A673 (cell line): ENCODE measurements at regions not wholly inside any gene's neighbourhood (a gene's known extent, or its start where the extent isn't known, plus 50 kb on each side); places are given as distances from the start of the nearest gene placed in this dataset.
A peak's percentile ranks its signal among the peaks of the same experiment; 100 is the strongest.

ENCODE experiments used
- BruUV-seq: library from RNA; stranded (reverse); fragments of 400-500 nt; replicated peaks from 2 replicates; lab custom pipeline; 2021; lab: Mats Ljungman, UMichigan
- CTCF ChIA-PET: fragments of 300-600 bp; sonication (Branson Sonifier 250); formaldehyde crosslinking; loops from one replicate; lab custom pipeline; 2022; ENCODE audit warnings: antibody characterized with exemption; lab: Charles Lee
- POLR2A ChIA-PET: fragments of 300-600 bp; sonication (Branson Sonifier 250); formaldehyde crosslinking; loops from one replicate; lab custom pipeline; 2022; ENCODE audit warnings: antibody characterized with exemption; ENCODE audit not compliant: low non-redundant PET; lab: Charles Lee
- DNase-seq: peaks from one replicate; pipeline ENCODE4 v3.0.0-alpha.2; 2015; ENCODE audit warnings: low spot score
- H3K27ac ChIP-seq: fragments of 200-600 bp; sonication (generic); 2 replicates; pipeline ENCODE4 v1.5.1; 2016; ENCODE audit warnings: mixed run types, low read depth, mild to moderate bottlenecking, mixed read lengths, antibody characterized with exemption, low read length; ENCODE audit not compliant: poor library complexity, severe bottlenecking
- H3K27me3 ChIP-seq: fragments of 200-600 bp; sonication (generic); replicated peaks from 2 replicates; pipeline ENCODE4 v1.6.1; 2017; ENCODE audit warnings: mixed run types, low read depth, mild to moderate bottlenecking, mixed read lengths, antibody characterized with exemption, low read length; ENCODE audit not compliant: insufficient read depth, poor library complexity
- H3K36me3 ChIP-seq: fragments of 200-600 bp; sonication (generic); 2 replicates; pipeline ENCODE4 v1.6.1; 2016; ENCODE audit warnings: mixed run types, mild to moderate bottlenecking, mixed read lengths, antibody characterized with exemption, low read length; ENCODE audit not compliant: insufficient read depth, poor library complexity, severe bottlenecking
- H3K4me1 ChIP-seq: fragments of 200-600 bp; sonication (generic); 2 replicates; pipeline ENCODE4 v1.6.1; 2017; ENCODE audit warnings: mixed run types, mild to moderate bottlenecking, mixed read lengths, antibody characterized with exemption, low read length; ENCODE audit not compliant: insufficient read depth, poor library complexity, severe bottlenecking
- H3K4me3 ChIP-seq: fragments of 200-600 bp; sonication (generic); 2 replicates; pipeline ENCODE4 v1.5.1; 2016; ENCODE audit warnings: low read depth, mixed run types, mild to moderate bottlenecking, mixed read lengths, low read length; ENCODE audit not compliant: poor library complexity, severe bottlenecking
- H3K9me3 ChIP-seq: fragments of 200-600 bp; sonication (generic); 2 replicates; pipeline ENCODE4 v1.6.1; 2016; ENCODE audit warnings: mixed run types, low read depth, mild to moderate bottlenecking, mixed read lengths, antibody characterized with exemption, low read length; ENCODE audit not compliant: poor library complexity, severe bottlenecking
- CTCF ChIP-seq: fragments of 300-800, 200-600 bp; sonication (generic); conservative IDR thresholded peaks from 2 replicates; pipeline ENCODE4 v1.5.1; 2017; ENCODE audit warnings: low read depth, mild to moderate bottlenecking, antibody characterized with exemption, low read length, moderate library complexity, mixed read lengths
- EZH2 ChIP-seq: fragments of 200-600 bp; sonication (generic); IDR thresholded peaks from 2 replicates; pipeline ENCODE4 v1.6.1; 2017; ENCODE audit warnings: borderline replicate concordance, low read depth, mild to moderate bottlenecking, mixed read lengths, antibody characterized with exemption, low read length; ENCODE audit not compliant: poor library complexity, severe bottlenecking
- intact Hi-C: fragments of 100-400 bp; cut with micrococcal nuclease; formaldehyde crosslinking; loops from one replicate; pipeline ENCODE4 v1.10.0; 2022; ENCODE audit not compliant: unreplicated experiment

GRCh38 chr3:79847928-79848327, 80.1 kb upstream of the ROBO1 start:
- CTCF ChIA-PET: no interaction called here
- intact Hi-C loops: loop anchor here (2.0 kb wide), 1 partner anchor 327 kb away; no protein-coding TSS in a partner anchor
- no peaks in the 10 kb centered on the region for H3K4me1 ChIP-seq
- TF ChIP-seq CTCF (no peak), EZH2 (no peak)
- DNase-seq: no peak
- H3K4me3 ChIP-seq: no peak overlapping the region
- BruUV-seq: no TSS peak
- H3K36me3 ChIP-seq: no peaks in the 10 kb centered on the region
- H3K27me3 ChIP-seq: no peaks in the 10 kb centered on the region
- H3K9me3 ChIP-seq: no peaks in the 10 kb centered on the region
- POLR2A ChIA-PET: no interaction called here
- H3K27ac ChIP-seq: no peak overlapping the region

- Histone ChIP-seq H3K27ac (no peak overlapping the region), H3K4me1 (no peaks in the 10 kb centered on the region), H3K27me3 (no peaks in the 10 kb centered on the region), H3K4me3 (no peak overlapping the region), H3K36me3 (no peaks in the 10 kb centered on the region), H3K9me3 (no peaks in the 10 kb centered on the region)
- intact Hi-C loops: loop anchor here (2.0 kb wide), 1 partner anchor 326 kb away; no protein-coding TSS in a partner anchor
- ChIA-PET CTCF (no interaction called here), POLR2A (no interaction called here)
- TF ChIP-seq CTCF: peak; percentile 77
- TF ChIP-seq EZH2: no peak
- BruUV-seq: no TSS peak
- peak; percentile 38 for DNase-seq
Observed at GRCh38 chr3:79846148-79846933, 78.5 kb upstream of the ROBO1 start.

- TF ChIP-seq EZH2 (no peak), CTCF (no peak)
- ChIA-PET CTCF (no interaction called here), POLR2A (no interaction called here)
- no peaks in the 10 kb centered on the region for H3K9me3 ChIP-seq
- H3K36me3 ChIP-seq: no peaks in the 10 kb centered on the region
- no peaks in the 10 kb centered on the region for H3K4me1 ChIP-seq
- no peak overlapping the region for H3K4me3 ChIP-seq
- BruUV-seq: no TSS peak
- intact Hi-C loops: no loop called here
- DNase-seq: no peak
- H3K27ac ChIP-seq: no peak overlapping the region
- H3K27me3 ChIP-seq: no peaks in the 10 kb centered on the region
Observed at GRCh38 chr3:79845546-79845945, 77.7 kb upstream of the ROBO1 start.
